K562 (cell line): ENCODE measurements at regions not wholly inside any gene's neighbourhood (a gene's known extent, or its start where the extent isn't known, plus 50 kb on each side); places are given as distances from the start of the nearest gene placed in this dataset.

Experiments used
- AFF4 ChIP-seq: sonication (generic); formaldehyde crosslinking; IDR thresholded peaks from 2 replicates; pipeline ENCODE4 v1.8.0; 2023; ENCODE audit warnings: mild to moderate bottlenecking, missing genetic modification reagents
- BCOR ChIP-seq: fragments of 450-650 bp; IDR thresholded peaks from 2 replicates; pipeline ENCODE4 v1.6.1; 2016
- E2F5 ChIP-seq: sonication (generic); formaldehyde crosslinking; IDR thresholded peaks from 2 replicates; pipeline ENCODE4 v1.8.0; 2022; ENCODE audit warnings: mild to moderate bottlenecking, missing genetic modification reagents
- HCFC1 ChIP-seq: IDR thresholded peaks from 2 replicates; pipeline ENCODE4 v1.6.1; 2012; ENCODE audit warnings: low read depth, low read length, improper control_type of control experiment
- HMBOX1 ChIP-seq: sonication (generic); IDR thresholded peaks from 2 replicates; pipeline ENCODE4 v1.6.1; 2016
- PKNOX1 ChIP-seq: fragments of 450-650 bp; IDR thresholded peaks from 2 replicates; pipeline ENCODE4 v1.6.1; 2016
- POLR2AphosphoS2 ChIP-seq: IDR thresholded peaks from 2 replicates; pipeline ENCODE4 v1.6.1; 2012; ENCODE audit warnings: low read length, improper control_type of control experiment
- PTRF ChIP-seq: fragments of 450-650 bp; IDR thresholded peaks from 2 replicates; pipeline ENCODE4 v1.6.1; 2016; ENCODE audit warnings: mild to moderate bottlenecking, missing genetic modification characterization, missing compliant biosample characterization
- RERE ChIP-seq: sonication (generic); formaldehyde crosslinking; IDR thresholded peaks from 2 replicates; pipeline ENCODE4 v1.8.0; 2023; ENCODE audit warnings: missing genetic modification reagents, mild to moderate bottlenecking, borderline replicate concordance
- SMARCB1 ChIP-seq: IDR thresholded peaks from 2 replicates; pipeline ENCODE4 v1.6.1; 2011; ENCODE audit warnings: improper control_type of control experiment, low read depth; ENCODE audit not compliant: insufficient read length
- SREBF2 ChIP-seq: sonication (generic); formaldehyde crosslinking; IDR thresholded peaks from 2 replicates; pipeline ENCODE4 v1.4.0; 2020; ENCODE audit warnings: mild to moderate bottlenecking, missing genetic modification reagents
- TRIM28 ChIP-seq: fragments of 450-650 bp; IDR thresholded peaks from 2 replicates; pipeline ENCODE4 v1.6.1; 2017
- ZBTB49 ChIP-seq: sonication (generic); formaldehyde crosslinking; IDR thresholded peaks from 2 replicates; pipeline ENCODE4 v1.8.0; 2022; ENCODE audit warnings: missing genetic modification reagents, mild to moderate bottlenecking, borderline replicate concordance

- no peak for TF ChIP-seq AFF4
- TF ChIP-seq SMARCB1, result no peak
- peak; percentile 51; the same call in 1 of the 2 replicates for TF ChIP-seq BCOR
- TF ChIP-seq TRIM28, result peak; percentile 30; the same call in 1 of the 2 replicates
- TF ChIP-seq POLR2AphosphoS2, result no peak
- TF ChIP-seq HMBOX1, result no peak
- no peak for TF ChIP-seq HCFC1
- no peak for TF ChIP-seq RERE (CRISPR knock-in tag)
- TF ChIP-seq PKNOX1, result peak; percentile 69
- TF ChIP-seq PTRF (tag), result no peak
- 0 out of 2 replicates have a peak, but pooled peaks have one; percentile 85 for TF ChIP-seq SREBF2
- TF ChIP-seq ZBTB49, result no peak
- TF ChIP-seq E2F5, result no peak
These were observed 106.0 kb upstream of the TRIM24 start (continued) for GRCh38 chr7:138354066-138354465.
